HAP-1 (cell line): ENCODE measurements at regions not wholly inside any gene's neighbourhood (a gene's known extent, or its start where the extent isn't known, plus 50 kb on each side); places are given as distances from the start of the nearest gene placed in this dataset.
"Not testable (repeated sequence)": the region's sequence is repeated elsewhere in the genome, so short reads cannot be mapped to it uniquely, and the experiment has no call there.

Source experiments
- DNase-seq, 2 experiments: peaks; one replicate each; pipeline ENCODE4 v3.0.0-alpha.2; 2016 to 2020; ENCODE audit warnings: low spot score in 2 of 2
- H3K27me3 ChIP-seq: fragments of 250-450 bp; sonication (Bioruptor Pico); 2 replicates; pipeline ENCODE4 v1.5.1; 2020; ENCODE audit warnings: low read depth, mild to moderate bottlenecking, moderate library complexity
- H3K36me3 ChIP-seq: fragments of 250-450 bp; sonication (Bioruptor Pico); replicated peaks from 2 replicates; pipeline ENCODE4 v1.5.1; 2020; ENCODE audit warnings: mild to moderate bottlenecking
- H3K4me1 ChIP-seq: fragments of 250-450 bp; sonication (Bioruptor Pico); 2 replicates; pipeline ENCODE4 v1.5.1; 2020; ENCODE audit warnings: mild to moderate bottlenecking
- H3K4me3 ChIP-seq: fragments of 250-450 bp; sonication (Bioruptor Pico); 2 replicates; pipeline ENCODE4 v1.5.1; 2020; ENCODE audit warnings: mild to moderate bottlenecking, moderate library complexity
- H3K9me3 ChIP-seq: fragments of 250-450 bp; sonication (Bioruptor Pico); 2 replicates; pipeline ENCODE4 v1.5.1; 2020; ENCODE audit warnings: mild to moderate bottlenecking, moderate library complexity
- in situ Hi-C: fragments of 300-500 bp; cut with MboI; formaldehyde crosslinking; loops from 3 replicates; pipeline ENCODE4 v1.14.3; 2020; ENCODE audit warnings: low sequenced_read_pairs, inconsistent platforms, mixed read lengths

DNA sequence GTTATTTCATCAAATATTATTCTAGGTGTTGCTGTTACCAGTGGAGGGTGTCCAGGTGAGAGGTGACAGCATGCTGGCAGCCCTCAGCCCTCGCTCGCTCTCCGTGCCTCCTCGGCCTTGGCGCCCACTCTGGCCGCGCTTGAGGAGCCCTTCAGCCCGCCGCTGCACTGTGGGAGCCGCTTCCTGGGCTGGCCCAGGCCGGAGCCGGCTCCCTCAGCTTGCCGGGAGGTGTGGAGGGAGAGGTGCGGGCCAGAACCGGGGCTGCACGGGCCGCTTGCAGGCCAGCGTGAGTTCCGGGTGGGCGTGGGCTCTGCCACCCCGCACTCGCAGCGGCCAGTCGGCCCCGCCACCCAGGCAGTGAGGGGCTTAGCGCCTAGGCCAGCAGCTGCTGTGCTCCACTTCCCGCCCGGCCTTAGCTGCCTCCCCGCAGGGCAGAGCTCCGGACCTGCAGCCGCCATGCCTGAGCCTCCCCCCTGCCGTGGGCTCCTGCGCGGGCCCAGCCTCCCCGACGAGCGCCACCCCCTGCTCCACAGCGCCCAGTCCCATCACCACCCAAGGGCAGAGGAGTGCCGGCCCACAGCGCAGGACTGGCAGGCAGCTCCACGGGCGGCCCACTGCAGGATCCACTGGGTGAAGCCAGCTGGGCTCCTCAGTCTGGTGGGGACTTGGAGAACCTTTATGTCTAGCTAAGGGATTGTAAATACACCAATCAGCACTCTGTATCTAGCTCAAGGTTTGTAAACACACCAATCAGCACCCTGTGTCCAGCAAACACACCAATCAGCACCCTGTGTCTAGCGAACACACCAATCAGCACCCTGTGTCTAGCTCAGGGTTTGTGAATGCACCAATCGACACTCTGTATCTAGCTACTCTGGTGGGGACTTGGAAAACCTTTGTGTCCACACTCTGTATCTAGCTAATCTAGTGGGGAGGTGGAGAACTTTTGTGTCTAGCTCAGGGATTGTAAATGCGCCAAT is 413.3 kb downstream of the HACE1 start:
- H3K27me3 ChIP-seq, H3K36me3 ChIP-seq, H3K4me3 ChIP-seq, in situ Hi-C loops, DNase-seq, H3K9me3 ChIP-seq, H3K4me1 ChIP-seq: not testable (repeated sequence)

GRCh38 chr6:104434519-104434918 is 425.2 kb downstream of the HACE1 start:
- Histone ChIP-seq H3K36me3 (no peaks in the 10 kb centered on the region), H3K27me3 (peaks cover 3% of the 10 kb centered on the region; the same call in 1 of the 2 replicates), H3K9me3 (no peaks in the 10 kb centered on the region), H3K4me1 (no peaks in the 10 kb centered on the region), H3K4me3 (no peak overlapping the region)
- in situ Hi-C loops = no loop called here
- no peak for DNase-seq

GRCh38 chr6:104431096-104431495 is 428.6 kb downstream of the HACE1 start:
- in situ Hi-C loops = no loop called here

GRCh38 chr6:104428184-104428583 is 431.5 kb downstream of the HACE1 start:
- Histone ChIP-seq H3K4me3 (no peak overlapping the region), H3K27me3 (no peaks in the 10 kb centered on the region), H3K4me1 (no peaks in the 10 kb centered on the region), H3K36me3 (no peaks in the 10 kb centered on the region), H3K9me3 (no peaks in the 10 kb centered on the region)
- in situ Hi-C loops = no loop called here
- no peak for DNase-seq

More at GRCh38 chr6:104431096-104431495, 428.6 kb downstream of the HACE1 start:
- Histone ChIP-seq H3K4me3 (no peak overlapping the region), H3K9me3 (no peaks in the 10 kb centered on the region), H3K27me3 (no peaks in the 10 kb centered on the region), H3K4me1 (no peaks in the 10 kb centered on the region), H3K36me3 (no peaks in the 10 kb centered on the region)
- DNase-seq = no peak

- no peaks in the 10 kb centered on the region for H3K27me3 ChIP-seq
- in situ Hi-C loops = no loop called here
Measured at GRCh38 chr6:104423691-104424090, 436.0 kb downstream of the HACE1 start.

GRCh38 chr6:104421650-104422049 is 438.1 kb downstream of the HACE1 start:
- in situ Hi-C loops = no loop called here
- DNase-seq = no peak
- Histone ChIP-seq H3K27me3 (no peaks in the 10 kb centered on the region), H3K4me1 (no peaks in the 10 kb centered on the region), H3K4me3 (no peak overlapping the region), H3K9me3 (no peaks in the 10 kb centered on the region), H3K36me3 (no peaks in the 10 kb centered on the region)

More at GRCh38 chr6:104423691-104424090, 436.0 kb downstream of the HACE1 start:
- no peak for DNase-seq
- Histone ChIP-seq H3K4me1 (no peaks in the 10 kb centered on the region), H3K9me3 (no peaks in the 10 kb centered on the region), H3K36me3 (no peaks in the 10 kb centered on the region), H3K4me3 (no peak overlapping the region)

- Histone ChIP-seq H3K9me3 (no peaks in the 10 kb centered on the region), H3K4me1 (no peaks in the 10 kb centered on the region), H3K4me3 (no peak overlapping the region), H3K36me3 (no peaks in the 10 kb centered on the region), H3K27me3 (no peaks in the 10 kb centered on the region)
- DNase-seq = no peak
- in situ Hi-C loops = no loop called here
Measured at GRCh38 chr6:104418839-104419238, 440.9 kb downstream of the HACE1 start.

DNA sequence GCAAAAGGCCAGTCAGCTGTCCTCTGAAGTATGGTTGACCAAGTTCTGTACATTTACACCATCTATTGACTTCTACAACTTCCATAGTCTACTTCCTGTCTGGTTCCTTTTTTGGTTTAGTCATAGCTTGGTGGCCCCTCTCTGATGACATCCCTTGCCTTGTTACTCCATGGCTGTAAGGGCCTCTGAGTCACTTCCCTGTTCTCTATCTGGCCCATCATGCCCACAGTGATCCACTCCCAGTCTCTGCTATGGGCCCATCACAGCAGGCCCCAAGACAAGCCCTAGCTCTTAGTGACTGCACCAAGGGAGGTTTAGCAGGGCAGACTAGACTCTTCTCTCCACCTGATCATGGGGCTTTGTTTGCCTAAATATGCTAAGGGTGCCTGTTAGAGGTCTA is 441.6 kb downstream of the HACE1 start:
- Histone ChIP-seq H3K36me3 (no peaks in the 10 kb centered on the region), H3K9me3 (no peaks in the 10 kb centered on the region), H3K27me3 (no peaks in the 10 kb centered on the region), H3K4me3 (no peak overlapping the region), H3K4me1 (no peaks in the 10 kb centered on the region)
- DNase-seq = no peak
- in situ Hi-C loops = no loop called here

DNA sequence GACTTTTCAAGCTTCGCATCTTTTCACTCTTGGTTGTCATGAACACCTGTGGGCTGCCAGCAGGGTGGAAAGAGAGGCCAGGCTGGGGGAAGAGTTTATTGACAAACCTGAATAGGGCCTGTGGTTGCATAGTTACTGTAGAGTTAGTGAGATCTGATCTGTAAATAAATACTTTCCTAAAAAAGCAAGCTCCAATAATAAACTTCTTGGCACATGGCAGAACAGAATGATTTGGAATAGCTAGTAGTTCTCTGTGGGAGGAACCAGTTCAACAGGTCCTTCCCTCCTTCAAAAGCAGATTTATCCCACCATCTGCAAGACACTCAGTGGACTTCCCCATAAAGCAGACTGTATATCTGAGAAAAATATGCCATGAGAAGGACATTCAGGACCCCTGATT is 445.0 kb downstream of the HACE1 start:
- no peak for DNase-seq
- in situ Hi-C loops = no loop called here

DNA sequence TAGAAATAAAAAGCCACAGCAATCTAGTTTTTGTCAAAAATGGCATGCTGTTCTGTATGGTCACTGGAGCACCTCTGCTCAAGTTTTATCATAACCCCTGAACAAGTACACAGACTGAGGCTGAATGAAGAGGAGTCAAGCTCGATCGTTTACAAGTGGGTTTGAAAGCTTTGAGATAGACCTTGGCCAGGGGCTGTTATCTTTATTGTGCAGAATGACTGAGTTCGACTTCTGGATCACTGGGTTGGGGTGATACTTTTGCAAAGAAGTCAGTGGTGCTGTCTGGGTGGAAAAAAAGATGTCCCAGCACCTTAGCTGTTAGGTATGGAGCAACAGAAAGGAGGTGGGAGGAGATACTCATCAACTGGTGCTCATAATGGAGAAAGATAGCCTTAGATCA is 446.0 kb downstream of the HACE1 start:
- Histone ChIP-seq H3K36me3 (no peaks in the 10 kb centered on the region), H3K27me3 (no peaks in the 10 kb centered on the region), H3K9me3 (no peaks in the 10 kb centered on the region), H3K4me3 (no peak overlapping the region), H3K4me1 (no peaks in the 10 kb centered on the region)
- in situ Hi-C loops = no loop called here
- DNase-seq = no peak

More for the DNA sequence above, 445.0 kb downstream of the HACE1 start:
- H3K27me3 ChIP-seq = no peaks in the 10 kb centered on the region
- no peaks in the 10 kb centered on the region for H3K4me1 ChIP-seq
- no peaks in the 10 kb centered on the region for H3K36me3 ChIP-seq
- no peaks in the 10 kb centered on the region for H3K9me3 ChIP-seq
- no peak overlapping the region for H3K4me3 ChIP-seq

DNA sequence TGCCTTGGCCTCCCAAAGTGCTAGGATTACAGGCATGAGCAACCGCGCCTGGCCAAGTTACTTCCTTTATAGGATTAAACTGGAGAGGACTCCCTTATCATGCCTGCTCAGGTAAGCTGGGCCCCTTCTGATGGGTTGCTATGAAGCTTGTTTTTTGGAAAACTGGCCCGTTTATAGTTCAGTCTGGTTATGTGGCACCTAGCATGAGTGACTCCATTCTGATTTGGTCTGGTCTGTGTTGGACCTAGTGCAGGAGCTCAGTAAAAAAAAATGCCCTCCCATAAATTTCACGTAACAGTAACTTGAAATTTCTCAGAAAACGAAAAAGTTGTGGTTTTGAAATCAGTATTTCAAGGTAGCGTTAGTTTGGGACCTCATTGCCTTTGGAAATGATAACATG is 448.4 kb downstream of the HACE1 start:
- Histone ChIP-seq H3K36me3 (no peaks in the 10 kb centered on the region), H3K4me1 (no peaks in the 10 kb centered on the region), H3K27me3 (no peaks in the 10 kb centered on the region; the same call in 1 of the 2 replicates), H3K9me3 (no peaks in the 10 kb centered on the region), H3K4me3 (no peak overlapping the region)
- in situ Hi-C loops = no loop called here
- DNase-seq = no peak

DNA sequence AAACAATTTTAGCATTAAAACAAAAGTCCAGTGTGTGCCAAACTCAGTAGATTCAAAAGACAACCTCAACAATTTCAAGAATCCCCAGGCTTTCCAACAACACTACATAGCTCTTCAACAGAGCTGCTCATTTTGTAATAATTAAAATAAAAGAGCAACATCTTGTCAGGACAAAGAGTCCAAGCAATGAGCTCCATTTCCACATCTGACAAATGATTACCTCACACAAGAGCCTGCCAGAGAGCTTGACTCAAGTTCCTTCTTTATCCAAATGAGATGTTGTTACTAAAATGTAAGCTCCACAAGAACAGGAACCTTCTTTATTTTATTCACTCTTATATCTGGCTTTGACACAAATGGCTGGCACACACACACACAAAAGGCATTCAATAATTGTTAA is 449.8 kb downstream of the HACE1 start:
- in situ Hi-C loops = no loop called here
- Histone ChIP-seq H3K9me3 (no peaks in the 10 kb centered on the region), H3K4me1 (no peaks in the 10 kb centered on the region), H3K4me3 (no peak overlapping the region), H3K36me3 (no peaks in the 10 kb centered on the region), H3K27me3 (no peaks in the 10 kb centered on the region; the same call in 1 of the 2 replicates)
- no peak for DNase-seq

DNA sequence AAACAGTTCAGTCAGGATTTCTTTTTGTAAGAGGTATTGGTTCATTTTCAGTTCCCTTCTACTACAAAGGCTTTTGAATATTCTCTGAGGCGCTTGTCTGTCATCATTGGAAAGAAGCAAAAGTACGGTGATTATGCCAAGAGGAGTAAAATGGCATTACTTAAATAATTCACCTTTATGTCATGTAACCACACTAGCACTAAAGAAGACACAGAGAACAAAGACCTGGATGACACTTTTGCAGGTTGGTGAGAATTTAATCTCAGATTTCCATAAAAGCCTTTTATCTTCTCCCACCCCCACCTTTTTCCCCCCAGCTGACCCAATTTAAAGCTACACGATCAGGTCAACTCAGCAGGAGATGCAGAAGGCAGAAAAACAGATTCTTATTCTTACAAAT is 451.8 kb downstream of the HACE1 start:
- Histone ChIP-seq H3K9me3 (no peaks in the 10 kb centered on the region), H3K27me3 (no peaks in the 10 kb centered on the region; the same call in 1 of the 2 replicates), H3K4me3 (no peak overlapping the region), H3K4me1 (no peaks in the 10 kb centered on the region), H3K36me3 (no peaks in the 10 kb centered on the region)
- no peak for DNase-seq
- in situ Hi-C loops = no loop called here

DNA sequence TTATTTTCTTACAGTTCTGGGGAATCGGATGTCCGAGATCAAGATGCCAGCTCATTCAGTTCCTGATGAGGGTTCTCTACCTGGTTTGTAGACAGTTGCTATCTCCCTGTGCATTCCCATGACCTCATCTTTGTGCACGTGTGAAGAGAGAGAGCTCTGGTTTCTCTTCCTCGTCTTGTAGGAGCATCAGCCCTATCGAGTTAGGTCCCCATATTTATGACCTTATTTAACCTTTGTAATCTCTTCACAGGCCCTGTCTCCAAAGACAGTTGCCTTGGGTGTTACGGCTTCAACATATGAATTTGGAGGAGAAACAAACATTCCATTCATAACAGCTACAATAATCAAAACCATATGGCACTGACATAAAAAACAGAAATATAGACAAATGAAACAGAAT is 455.3 kb downstream of the HACE1 start:
- no peak overlapping the region for H3K4me3 ChIP-seq
- no peaks in the 10 kb centered on the region for H3K36me3 ChIP-seq
- no peaks in the 10 kb centered on the region; the same call in 1 of the 2 replicates for H3K27me3 ChIP-seq
- in situ Hi-C loops = no loop called here
- H3K9me3 ChIP-seq = no peaks in the 10 kb centered on the region
- no peak for DNase-seq
- H3K4me1 ChIP-seq = no peaks in the 10 kb centered on the region
